IMR-90 (cell line): ENCODE measurements at regions not wholly inside any gene's neighbourhood (a gene's known extent, or its start where the extent isn't known, plus 50 kb on each side); places are given as distances from the start of the nearest gene placed in this dataset.
"Not testable (repeated sequence)": the region's sequence is repeated elsewhere in the genome, so short reads cannot be mapped to it uniquely, and the experiment has no call there.

Experiments
- ATAC-seq: fragments of 200-7000 bp; cut with Tn5 transposase; 2 replicates; pipeline ENCODE4 v1.9.1; 2020; ENCODE audit warnings: low read depth, mild to moderate bottlenecking, moderate library complexity
- BruUV-seq: library from RNA; stranded (reverse); fragments of 400-500 nt; replicated peaks from 2 replicates; lab custom pipeline; 2021; lab: Mats Ljungman, UMichigan
- CTCF ChIA-PET: fragments of 300-600 bp; formaldehyde crosslinking; extraction: SDS; loops from one replicate; lab custom pipeline; 2021; ENCODE audit warnings: antibody characterized with exemption; lab: Yijun Ruan, JAX
- POLR2A ChIA-PET: fragments of 300-600 bp; sonication (Branson Sonifier 250); formaldehyde crosslinking; loops from one replicate; lab custom pipeline; 2022; ENCODE audit warnings: antibody characterized with exemption; ENCODE audit not compliant: unreplicated experiment; lab: Charles Lee
- DNase-seq: peaks from one replicate; pipeline ENCODE4 v3.0.0; 2013
- H2AFZ ChIP-seq: replicated peaks from 2 replicates; pipeline ENCODE3; 2013; ENCODE audit warnings: low read length, mild to moderate bottlenecking; ENCODE audit not compliant: poor library complexity
- H2AK5ac ChIP-seq: 2 replicates; pipeline ENCODE4 v1.6.1; 2013; ENCODE audit warnings: low read depth, low read length, inconsistent platforms
- H2AK9ac ChIP-seq: replicated peaks from 2 replicates; pipeline ENCODE3; 2013; ENCODE audit warnings: mild to moderate bottlenecking, low read depth, low read length, moderate library complexity; ENCODE audit not compliant: poor library complexity
- H2BK120ac ChIP-seq: 2 replicates; pipeline ENCODE4 v1.6.1; 2013; ENCODE audit warnings: low read depth, low read length, inconsistent platforms
- H2BK15ac ChIP-seq: 3 replicates; pipeline ENCODE4 v1.6.1; 2013; ENCODE audit warnings: low read depth, low read length, inconsistent platforms
- H2BK20ac ChIP-seq: 2 replicates; pipeline ENCODE4 v1.6.1; 2013; ENCODE audit warnings: low read depth, mild to moderate bottlenecking, inconsistent platforms, low read length, moderate library complexity
- H2BK5ac ChIP-seq: 2 replicates; pipeline ENCODE4 v1.6.1; 2013; ENCODE audit warnings: mild to moderate bottlenecking, low read depth, low read length, inconsistent platforms; ENCODE audit not compliant: poor library complexity, severe bottlenecking
- H3K14ac ChIP-seq: replicated peaks from 2 replicates; pipeline ENCODE4 v1.6.1; 2013; ENCODE audit warnings: low read depth, low read length, inconsistent platforms
- H3K18ac ChIP-seq: 2 replicates; pipeline ENCODE4 v1.6.1; 2013; ENCODE audit warnings: low read depth, low read length, control low read depth
- H3K23ac ChIP-seq: 2 replicates; pipeline ENCODE4 v1.6.1; 2013; ENCODE audit warnings: low read depth, low read length, inconsistent platforms
- H3K27ac ChIP-seq: 2 replicates; pipeline ENCODE4 v1.5.1; 2013; ENCODE audit warnings: mild to moderate bottlenecking, control low read depth, low read length; ENCODE audit not compliant: insufficient read depth
- H3K27me3 ChIP-seq: 2 replicates; pipeline ENCODE4 v1.6.1; 2013; ENCODE audit warnings: low read length; ENCODE audit not compliant: control insufficient read depth, insufficient read depth
- H3K36me3 ChIP-seq: 2 replicates; pipeline ENCODE4 v1.6.1; 2013; ENCODE audit warnings: low read length, mixed read lengths; ENCODE audit not compliant: control insufficient read depth, insufficient read depth
- H3K4ac ChIP-seq: 2 replicates; pipeline ENCODE4 v1.6.1; 2013; ENCODE audit warnings: low read depth, low read length, inconsistent platforms
- H3K4me1 ChIP-seq: 2 replicates; pipeline ENCODE4 v1.6.1; 2013; ENCODE audit warnings: low read length, mixed read lengths; ENCODE audit not compliant: control insufficient read depth, insufficient read depth
- H3K4me2 ChIP-seq: 2 replicates; pipeline ENCODE4 v1.6.1; 2013; ENCODE audit warnings: low read depth, mild to moderate bottlenecking, control low read depth, low read length, moderate library complexity
- H3K4me3 ChIP-seq: 2 replicates; pipeline ENCODE4 v1.5.1; 2013; ENCODE audit warnings: low read depth, mild to moderate bottlenecking, control low read depth, low read length, moderate library complexity; ENCODE audit not compliant: insufficient read depth
- H3K56ac ChIP-seq: 2 replicates; pipeline ENCODE4 v1.6.1; 2013; ENCODE audit warnings: low read length, inconsistent platforms; ENCODE audit not compliant: insufficient read depth; ENCODE audit errors: extremely low read depth
- H3K79me1 ChIP-seq, 2 experiments: 2 replicates each; pipeline ENCODE4 v1.6.1; 2013; ENCODE audit warnings: low read length in 2 of 2, inconsistent platforms in 1 of 2, low read depth in 1 of 2
- H3K9ac ChIP-seq: 2 replicates; pipeline ENCODE4 v1.6.1; 2013; ENCODE audit warnings: low read depth, low read length, control low read depth
- H3K9me1 ChIP-seq: 2 replicates; pipeline ENCODE4 v1.6.1; 2013; ENCODE audit warnings: low read length, inconsistent platforms; ENCODE audit not compliant: insufficient read depth
- H3K9me3 ChIP-seq: 2 replicates; pipeline ENCODE4 v1.6.1; 2013; ENCODE audit warnings: low read length; ENCODE audit not compliant: control insufficient read depth, insufficient read depth
- H4K20me1 ChIP-seq: 2 replicates; pipeline ENCODE4 v1.6.1; 2013; ENCODE audit warnings: low read length, inconsistent platforms; ENCODE audit not compliant: insufficient read depth
- H4K5ac ChIP-seq: 2 replicates; pipeline ENCODE4 v1.6.1; 2013; ENCODE audit warnings: mild to moderate bottlenecking, low read depth, low read length, control low read depth
- H4K8ac ChIP-seq, 2 experiments: 2 replicates each; pipeline ENCODE4 v1.6.1; 2013; ENCODE audit warnings: low read depth in 2 of 2, low read length in 2 of 2, control low read depth in 1 of 2, inconsistent platforms in 1 of 2
- H4K91ac ChIP-seq: 2 replicates; pipeline ENCODE4 v1.6.1; 2013; ENCODE audit warnings: low read depth, low read length, inconsistent platforms; ENCODE audit not compliant: insufficient read depth
- CEBPB ChIP-seq: IDR thresholded peaks from 2 replicates; pipeline ENCODE4 v1.6.1; 2012; ENCODE audit warnings: low read depth, low read length, improper control_type of control experiment
- WGBS, 2 experiments: methylation state at CpG; one replicate each; pipeline versions ENCODE4 v1.1.5 to v1.1.7; 2013; ENCODE audit warnings: missing lambda C conversion rate in 2 of 2; ENCODE audit not compliant: insufficient read length in 1 of 2; ENCODE audit errors: extremely low coverage in 2 of 2; 5-methylcytosine and 5-hydroxymethylcytosine counted together
- dilution Hi-C: fragments of 300-500 bp; cut with HindIII; formaldehyde crosslinking; loops from one replicate; pipeline ENCODE4 v1.14.3; 2018; ENCODE audit warnings: low sequenced_read_pairs; ENCODE audit not compliant: unreplicated experiment
- in situ Hi-C: fragments of 300-500 bp; cut with MboI; formaldehyde crosslinking; loops from 3 replicates; pipeline ENCODE4 v1.14.3; 2019; ENCODE audit warnings: low sequenced_read_pairs, inconsistent platforms, mixed read lengths
- intact Hi-C: fragments of 100-400 bp; cut with micrococcal nuclease; formaldehyde crosslinking; loops from 2 replicates; pipeline ENCODE4 v1.10.0; 2022

DNA sequence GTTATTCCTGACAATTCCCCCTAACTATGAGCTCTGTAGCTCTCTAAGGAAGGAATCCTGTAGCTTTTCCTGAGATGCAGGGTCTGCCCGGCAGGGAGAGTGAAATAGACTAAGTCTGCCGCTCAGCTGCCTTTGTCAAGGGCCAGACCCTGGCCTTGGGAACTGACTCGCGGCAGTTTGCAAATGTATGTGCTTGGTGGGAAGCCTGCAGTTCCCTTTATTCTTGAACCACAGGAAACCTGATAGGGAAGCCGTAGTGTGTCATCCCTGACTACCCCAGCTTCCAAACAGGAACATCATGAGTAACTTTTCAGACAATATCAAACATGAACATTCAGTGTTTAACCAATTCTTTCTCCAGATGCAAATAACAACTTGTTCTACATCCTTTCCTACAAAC is 78.7 kb upstream of the IFNGR1 start:
- Histone ChIP-seq H3K79me1 (no peaks in the 10 kb centered on the region), H2BK5ac (no peak overlapping the region), H3K4ac (no peak overlapping the region), H2BK15ac (no peak overlapping the region), H3K18ac (no peak overlapping the region), H4K91ac (no peak overlapping the region), H4K5ac (no peak overlapping the region), H2AK9ac (no peak overlapping the region), H3K14ac (no peak overlapping the region), H4K8ac (no peak overlapping the region), H3K27ac (no peak overlapping the region), H3K4me1 (no peaks in the 10 kb centered on the region), H3K23ac (no peak overlapping the region), H2AK5ac (no peak overlapping the region), H3K9ac (no peak overlapping the region), H4K20me1 (no peaks in the 10 kb centered on the region), H3K36me3 (no peaks in the 10 kb centered on the region), H3K4me2 (no peak overlapping the region), H3K27me3 (no peaks in the 10 kb centered on the region; the same call in 1 of the 2 replicates), H2AFZ (peak overlapping the region; percentile 74), H3K4me3 (no peak overlapping the region), H3K9me3 (no peaks in the 10 kb centered on the region; the same call in 1 of the 2 replicates), H3K9me1 (no peaks in the 10 kb centered on the region; the same call in 1 of the 2 replicates), H3K56ac (no peak overlapping the region), H2BK120ac (0 out of 2 replicates have a peak overlapping the region, but pooled peaks have one; percentile 6), H2BK20ac (no peak overlapping the region; the same call in 1 of the 2 replicates)
- DNase-seq (peak; percentile 80), ATAC-seq (peak; percentile 48; the same call in 1 of the 2 replicates)
- CTCF ChIA-PET, result interaction anchor here (1.0 kb wide), 1 partner anchor 384 kb away, joined by 3 read pairs; no protein-coding TSS in a partner anchor
- POLR2A ChIA-PET, result no interaction called here
- dilution Hi-C loops, result no loop called here
- no CpG with 5 or more reads among the region's 5 CpGs for WGBS, 2 experiments
- intact Hi-C loops, result no loop called here
- BruUV-seq, result no TSS peak
- TF ChIP-seq CEBPB, result no peak
- in situ Hi-C loops, result no loop called here

DNA sequence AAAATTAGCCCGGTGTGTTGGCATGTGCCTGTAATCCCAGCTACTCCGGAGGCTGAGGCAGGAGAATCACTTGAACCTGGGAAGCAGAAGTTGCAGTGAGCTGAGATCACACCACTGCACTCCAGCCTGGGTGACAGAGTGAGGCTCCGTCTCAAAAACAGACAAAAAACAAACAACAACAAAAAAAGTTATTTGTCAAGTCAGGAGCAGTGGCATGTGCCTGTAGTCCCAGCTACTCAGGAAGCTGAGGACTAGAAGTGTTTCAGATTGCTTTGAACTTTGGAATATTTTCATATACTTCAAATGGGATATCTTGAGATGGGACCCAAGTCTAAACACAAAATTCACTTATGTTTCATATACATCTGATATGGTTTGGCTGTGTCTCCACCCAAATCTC is 73.1 kb upstream of the IFNGR1 start:
- intact Hi-C loops, CTCF ChIA-PET, H2AK9ac ChIP-seq, H3K36me3 ChIP-seq, H3K23ac ChIP-seq, H4K91ac ChIP-seq, H2AK5ac ChIP-seq, H3K27ac ChIP-seq, H3K9me1 ChIP-seq, H3K4me3 ChIP-seq, H2BK120ac ChIP-seq, H3K4me2 ChIP-seq, H3K4ac ChIP-seq, ATAC-seq, H3K4me1 ChIP-seq, H3K9ac ChIP-seq, H4K20me1 ChIP-seq, dilution Hi-C loops, H4K5ac ChIP-seq, H3K9me3 ChIP-seq, H2AFZ ChIP-seq, POLR2A ChIA-PET, H3K14ac ChIP-seq, in situ Hi-C loops, H2BK20ac ChIP-seq, H2BK15ac ChIP-seq, H3K27me3 ChIP-seq, H4K8ac ChIP-seq, H2BK5ac ChIP-seq, H3K79me1 ChIP-seq, H3K56ac ChIP-seq, BruUV-seq, DNase-seq, H3K18ac ChIP-seq: not testable (repeated sequence)
- no CpG with 5 or more reads among the region's 3 CpGs for WGBS, 2 experiments
